CD14-positive monocyte (primary cell): ENCODE measurements at regions not wholly inside any gene's neighbourhood (a gene's known extent, or its start where the extent isn't known, plus 50 kb on each side); places are given as distances from the start of the nearest gene placed in this dataset.

ENCODE experiments used
- DNase-seq, 3 donors: peaks; one replicate each; pipeline ENCODE4 v3.0.0-alpha.2; 2011 to 2022
- H2AFZ ChIP-seq: 2 replicates; pipeline ENCODE4 v1.6.0; 2012; ENCODE audit warnings: mild to moderate bottlenecking, low read depth, low read length, inconsistent platforms; ENCODE audit not compliant: insufficient read depth, poor library complexity, severe bottlenecking
- H3K27ac ChIP-seq, 2 donors: 1 replicate in 1 of 2; 2 replicates in 1 of 2; pipeline ENCODE4 v1.5.1; 2012 to 2013; ENCODE audit warnings: low read length in 2 of 2, control low read depth in 1 of 2, inconsistent platforms in 1 of 2, low read depth in 1 of 2, mild to moderate bottlenecking in 1 of 2
- H3K27me3 ChIP-seq, 2 donors: one replicate each; pipeline versions ENCODE4 v1.6.0 to v1.6.1; 2011 to 2013; ENCODE audit warnings: low read length in 2 of 2; ENCODE audit not compliant: control insufficient read depth in 2 of 2, insufficient read depth in 2 of 2
- H3K36me3 ChIP-seq, 2 donors: replicated peaks in 1 of 2; 1 replicate in 1 of 2; 2 replicates in 1 of 2; pipeline versions ENCODE4 v1.5.1 to v1.6.1; 2012 to 2013; ENCODE audit warnings: low read length in 2 of 2, control low read depth in 1 of 2, inconsistent platforms in 1 of 2, mild to moderate bottlenecking in 1 of 2; ENCODE audit not compliant: insufficient read depth in 2 of 2, control insufficient read depth in 1 of 2
- H3K4me1 ChIP-seq, 2 donors: 1 replicate in 1 of 2; 2 replicates in 1 of 2; pipeline versions ENCODE4 v1.5.1 to v1.6.1; 2012 to 2013; ENCODE audit warnings: low read length in 2 of 2, control low read depth in 1 of 2, inconsistent platforms in 1 of 2, mild to moderate bottlenecking in 1 of 2, moderate library complexity in 1 of 2; ENCODE audit not compliant: insufficient read depth in 2 of 2, control insufficient read depth in 1 of 2
- H3K4me2 ChIP-seq: replicated peaks from 2 replicates; pipeline ENCODE3; 2012; ENCODE audit warnings: low read length, moderate library complexity, mild to moderate bottlenecking; ENCODE audit not compliant: poor library complexity, severe bottlenecking; ENCODE audit errors: extremely low read depth
- H3K4me3 ChIP-seq, 3 experiments: fragments of 200-600 bp in 1 of 3; sonication (generic) in 1 of 3; replicated peaks in 1 of 3; 1 replicate in 2 of 3; 2 replicates in 1 of 3; pipeline ENCODE4 v1.5.1; 2011 to 2013; ENCODE audit warnings: low read length in 3 of 3, mild to moderate bottlenecking in 3 of 3, control low read depth in 2 of 3, low read depth in 2 of 3, inconsistent platforms in 1 of 3, moderate library complexity in 1 of 3
- H3K79me2 ChIP-seq: 2 replicates; pipeline ENCODE4 v1.6.0; 2012; ENCODE audit warnings: mild to moderate bottlenecking, control low read depth, inconsistent platforms, low read length, moderate library complexity; ENCODE audit not compliant: insufficient read depth
- H3K9ac ChIP-seq: 2 replicates; pipeline ENCODE4 v1.6.0; 2017; ENCODE audit warnings: low read length, mild to moderate bottlenecking; ENCODE audit not compliant: insufficient read depth, poor library complexity, severe bottlenecking
- H3K9me3 ChIP-seq, 2 donors: replicated peaks in 1 of 2; 1 replicate in 1 of 2; 2 replicates in 1 of 2; pipeline versions ENCODE4 v1.5.1 to v1.6.1; 2012 to 2013; ENCODE audit warnings: low read length in 2 of 2, control low read depth in 1 of 2; ENCODE audit not compliant: control insufficient read depth in 1 of 2, insufficient read depth in 1 of 2
- H4K20me1 ChIP-seq: 2 replicates; pipeline ENCODE4 v1.6.0; 2012; ENCODE audit warnings: mild to moderate bottlenecking, low read length, control low read depth, moderate library complexity; ENCODE audit not compliant: insufficient read depth
- H3K27ac Mint-ChIP-seq, 7 donors: one replicate each; pipeline ENCODE4 v1.8.0; 2020; ENCODE audit warnings: mild to moderate bottlenecking in 7 of 7, mixed read lengths in 7 of 7, moderate library complexity in 6 of 7, inconsistent platforms in 2 of 7
- H3K27me3 Mint-ChIP-seq, 3 donors: one replicate each; pipeline ENCODE4 v1.8.0; 2021 to 2022; ENCODE audit warnings: low read depth in 3 of 3, mild to moderate bottlenecking in 3 of 3, mixed read lengths in 3 of 3, moderate library complexity in 3 of 3, inconsistent platforms in 1 of 3
- H3K36me3 Mint-ChIP-seq, 2 donors: one replicate each; pipeline ENCODE4 v1.8.0; 2020; ENCODE audit warnings: mixed read lengths in 2 of 2, inconsistent platforms in 1 of 2, mild to moderate bottlenecking in 1 of 2
- H3K4me1 Mint-ChIP-seq: one replicate; pipeline ENCODE4 v1.8.0; 2020; ENCODE audit warnings: mild to moderate bottlenecking, mixed read lengths
- H3K4me3 Mint-ChIP-seq, 2 donors: one replicate each; pipeline ENCODE4 v1.8.0; 2020; ENCODE audit warnings: mild to moderate bottlenecking in 2 of 2, mixed read lengths in 2 of 2, moderate library complexity in 1 of 2
- H3K9me3 Mint-ChIP-seq, 7 donors: one replicate each; pipeline ENCODE4 v1.8.0; 2020 to 2022; ENCODE audit warnings: mixed read lengths in 7 of 7, mild to moderate bottlenecking in 6 of 7, moderate library complexity in 6 of 7, inconsistent platforms in 2 of 7
- WGBS: methylation state at CpG from one replicate; pipeline ENCODE4 v1.1.5; 2013; ENCODE audit warnings: missing lambda C conversion rate; ENCODE audit not compliant: insufficient coverage; 5-methylcytosine and 5-hydroxymethylcytosine counted together
- intact Hi-C, 2 donors: fragments of 100-400 bp; cut with micrococcal nuclease; formaldehyde crosslinking; loops; one replicate each; pipeline versions ENCODE4 v1.15.0 to v1.15.1; 2023
- TF ChIP-seq, protein P1 (sequence below): fragments of 200-600 bp; IDR thresholded peaks from one replicate; pipeline ENCODE4 v1.8.0; 2022; ENCODE audit warnings: antibody characterized with exemption, mild to moderate bottlenecking

GRCh38 chr4:139607502-139608060 is 51.6 kb upstream of the SETD7 start:
- Histone ChIP-seq H2AFZ (no peak overlapping the region), H3K79me2 (no peaks in the 10 kb centered on the region), H3K9me3 (no peaks in the 10 kb centered on the region), H3K36me3 (no peaks in the 10 kb centered on the region), H3K4me1 (peaks cover 11 to 13% of the 10 kb centered on the region in 2 donors), H4K20me1 (no peaks in the 10 kb centered on the region), H3K4me2 (no peak overlapping the region), H3K27ac (no peak overlapping the region), H3K9ac (no peak overlapping the region), H3K27me3 (no peaks in the 10 kb centered on the region), H3K4me3 (no peak overlapping the region)
- TF ChIP-seq, protein P1, sequence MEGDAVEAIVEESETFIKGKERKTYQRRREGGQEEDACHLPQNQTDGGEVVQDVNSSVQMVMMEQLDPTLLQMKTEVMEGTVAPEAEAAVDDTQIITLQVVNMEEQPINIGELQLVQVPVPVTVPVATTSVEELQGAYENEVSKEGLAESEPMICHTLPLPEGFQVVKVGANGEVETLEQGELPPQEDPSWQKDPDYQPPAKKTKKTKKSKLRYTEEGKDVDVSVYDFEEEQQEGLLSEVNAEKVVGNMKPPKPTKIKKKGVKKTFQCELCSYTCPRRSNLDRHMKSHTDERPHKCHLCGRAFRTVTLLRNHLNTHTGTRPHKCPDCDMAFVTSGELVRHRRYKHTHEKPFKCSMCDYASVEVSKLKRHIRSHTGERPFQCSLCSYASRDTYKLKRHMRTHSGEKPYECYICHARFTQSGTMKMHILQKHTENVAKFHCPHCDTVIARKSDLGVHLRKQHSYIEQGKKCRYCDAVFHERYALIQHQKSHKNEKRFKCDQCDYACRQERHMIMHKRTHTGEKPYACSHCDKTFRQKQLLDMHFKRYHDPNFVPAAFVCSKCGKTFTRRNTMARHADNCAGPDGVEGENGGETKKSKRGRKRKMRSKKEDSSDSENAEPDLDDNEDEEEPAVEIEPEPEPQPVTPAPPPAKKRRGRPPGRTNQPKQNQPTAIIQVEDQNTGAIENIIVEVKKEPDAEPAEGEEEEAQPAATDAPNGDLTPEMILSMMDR, result no peak
- intact Hi-C loops, result loop anchor here in 1 of 2 donors (10.0 kb wide), 1 partner anchor 47 kb away; no protein-coding TSS in a partner anchor
- Mint-ChIP-seq H3K27me3 (peaks cover 2 to 12% (median 3%) of the 10 kb centered on the region in 3 donors), H3K4me1 (peaks cover 14% of the 10 kb centered on the region), H3K9me3 (peaks cover 0 to 8% (median 0%) of the 10 kb centered on the region in 7 donors), H3K4me3 (no peak overlapping the region), H3K36me3 (no peaks in the 10 kb centered on the region), H3K27ac (no peak overlapping the region)
- no peak for DNase-seq
- WGBS, result 100% methylated on average over 1 of the region's 3 CpGs

DNA sequence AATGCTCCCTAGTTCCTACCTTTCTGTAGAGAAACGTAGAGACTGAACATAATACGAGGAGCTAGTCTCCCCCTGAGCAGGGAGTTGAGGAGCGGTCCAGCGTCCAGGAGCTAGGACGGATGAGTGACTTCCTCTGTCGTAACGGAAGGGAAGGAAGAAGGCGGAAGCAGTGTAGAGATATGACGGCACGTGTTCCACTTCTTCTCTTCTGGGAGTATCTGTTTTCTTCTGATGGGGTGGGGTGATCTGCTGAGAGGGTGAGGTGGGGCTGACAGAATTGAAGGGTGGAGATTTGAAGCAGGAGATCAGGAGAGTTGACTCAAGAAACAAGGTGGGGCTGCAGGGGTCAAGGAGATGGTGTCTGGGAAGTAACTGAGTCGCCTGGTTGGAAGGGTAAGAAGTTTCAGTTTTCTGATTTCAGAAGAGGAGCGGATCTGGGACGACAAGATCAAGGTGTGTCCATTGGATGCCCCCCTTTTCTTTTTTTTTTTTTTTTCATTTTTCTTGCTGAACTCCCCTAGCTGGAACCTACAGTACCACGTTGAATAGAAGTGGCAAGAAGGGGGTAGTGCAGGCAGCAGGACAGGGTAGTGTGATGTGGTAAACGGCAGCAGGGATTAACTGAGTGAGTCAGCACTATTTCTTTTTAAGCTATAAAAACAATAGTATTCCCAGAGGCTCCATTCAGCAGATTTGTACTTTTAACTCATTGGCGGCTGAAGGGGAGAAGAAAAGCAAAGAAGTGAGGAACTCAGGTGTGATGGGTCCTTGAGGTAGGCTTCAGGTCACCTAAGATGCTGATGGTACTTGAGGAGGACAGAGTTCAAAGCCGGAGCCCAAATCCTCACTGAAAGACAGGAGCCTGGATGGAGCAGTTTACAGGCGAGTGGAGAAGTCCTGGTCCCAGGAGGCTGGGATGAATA is 50.8 kb upstream of the SETD7 start:
- H3K9ac ChIP-seq, result no peak overlapping the region
- WGBS, result 27% methylated on average over 14 of the region's 18 CpGs
- H3K36me3 ChIP-seq, result no peaks in the 10 kb centered on the region
- intact Hi-C loops, result loop anchor here in 1 of 2 donors (10.0 kb wide), 1 partner anchor 48 kb away; no protein-coding TSS in a partner anchor
- TF ChIP-seq, protein P1, result no peak
- peak; percentile 18 to 57 (median 48) for DNase-seq
- Mint-ChIP-seq H3K9me3 (peaks cover 0 to 8% (median 0%) of the 10 kb centered on the region in 7 donors), H3K36me3 (no peaks in the 10 kb centered on the region), H3K27me3 (peaks cover 2 to 12% (median 3%) of the 10 kb centered on the region in 3 donors), H3K4me3 (peak overlapping the region; percentile 72 to 92), H3K27ac (peak overlapping the region in 3 of 7 donors; percentile 8 to 41 (median 22)), H3K4me1 (peaks cover 14% of the 10 kb centered on the region)
- H3K4me3 ChIP-seq, result peak overlapping the region; percentile 0 to 69 (median 29)
- no peaks in the 10 kb centered on the region for H3K79me2 ChIP-seq
- no peak overlapping the region for H3K27ac ChIP-seq
- H3K4me1 ChIP-seq, result peaks cover 11 to 13% of the 10 kb centered on the region in 2 donors
- no peaks in the 10 kb centered on the region for H3K9me3 ChIP-seq
- H2AFZ ChIP-seq, result peak overlapping the region; percentile 75
- no peaks in the 10 kb centered on the region for H4K20me1 ChIP-seq
- H3K27me3 ChIP-seq, result no peaks in the 10 kb centered on the region
- H3K4me2 ChIP-seq, result peak overlapping the region; percentile 68
